ENCODE measurements at regions not wholly inside any gene's neighbourhood (a gene's known extent, or its start where the extent isn't known, plus 50 kb on each side); places are given as distances from the start of the nearest gene placed in this dataset.

DNA sequence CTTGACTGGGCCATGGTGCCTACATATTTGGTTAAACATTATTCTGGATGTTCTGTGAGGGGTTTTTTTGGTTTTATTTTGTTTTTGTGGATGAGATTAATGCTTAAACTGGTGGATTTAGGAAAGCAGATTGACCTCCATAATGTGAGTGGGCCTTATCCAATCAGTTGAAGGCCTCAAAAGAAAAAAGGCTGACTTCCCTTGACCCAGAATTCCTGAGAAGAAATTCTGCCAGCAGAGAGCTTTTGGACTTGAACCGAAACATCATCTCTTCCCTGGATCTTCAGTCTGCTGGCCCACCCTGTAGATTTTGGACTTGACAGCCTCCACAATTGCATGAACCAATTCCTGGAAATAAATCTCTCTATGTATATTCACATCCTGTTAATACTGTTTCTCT, 94.4 kb downstream of the ADRA2A start (continued):
- TF ChIP-seq, protein P1, sequence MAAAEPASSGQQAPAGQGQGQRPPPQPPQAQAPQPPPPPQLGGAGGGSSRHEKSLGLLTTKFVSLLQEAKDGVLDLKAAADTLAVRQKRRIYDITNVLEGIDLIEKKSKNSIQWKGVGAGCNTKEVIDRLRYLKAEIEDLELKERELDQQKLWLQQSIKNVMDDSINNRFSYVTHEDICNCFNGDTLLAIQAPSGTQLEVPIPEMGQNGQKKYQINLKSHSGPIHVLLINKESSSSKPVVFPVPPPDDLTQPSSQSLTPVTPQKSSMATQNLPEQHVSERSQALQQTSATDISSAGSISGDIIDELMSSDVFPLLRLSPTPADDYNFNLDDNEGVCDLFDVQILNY (CRISPR knock-in tag; IDR thresholded peaks at IDR 0.05), result no peak
- TF ChIP-seq, protein P2, sequence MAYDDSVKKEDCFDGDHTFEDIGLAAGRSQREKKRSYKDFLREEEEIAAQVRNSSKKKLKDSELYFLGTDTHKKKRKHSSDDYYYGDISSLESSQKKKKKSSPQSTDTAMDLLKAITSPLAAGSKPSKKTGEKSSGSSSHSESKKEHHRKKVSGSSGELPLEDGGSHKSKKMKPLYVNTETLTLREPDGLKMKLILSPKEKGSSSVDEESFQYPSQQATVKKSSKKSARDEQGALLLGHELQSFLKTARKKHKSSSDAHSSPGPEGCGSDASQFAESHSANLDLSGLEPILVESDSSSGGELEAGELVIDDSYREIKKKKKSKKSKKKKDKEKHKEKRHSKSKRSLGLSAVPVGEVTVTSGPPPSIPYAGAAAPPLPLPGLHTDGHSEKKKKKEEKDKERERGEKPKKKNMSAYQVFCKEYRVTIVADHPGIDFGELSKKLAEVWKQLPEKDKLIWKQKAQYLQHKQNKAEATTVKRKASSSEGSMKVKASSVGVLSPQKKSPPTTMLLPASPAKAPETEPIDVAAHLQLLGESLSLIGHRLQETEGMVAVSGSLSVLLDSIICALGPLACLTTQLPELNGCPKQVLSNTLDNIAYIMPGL (CRISPR knock-in tag; IDR thresholded peaks at IDR 0.05), result no peak
- TF ChIP-seq, protein P3, sequence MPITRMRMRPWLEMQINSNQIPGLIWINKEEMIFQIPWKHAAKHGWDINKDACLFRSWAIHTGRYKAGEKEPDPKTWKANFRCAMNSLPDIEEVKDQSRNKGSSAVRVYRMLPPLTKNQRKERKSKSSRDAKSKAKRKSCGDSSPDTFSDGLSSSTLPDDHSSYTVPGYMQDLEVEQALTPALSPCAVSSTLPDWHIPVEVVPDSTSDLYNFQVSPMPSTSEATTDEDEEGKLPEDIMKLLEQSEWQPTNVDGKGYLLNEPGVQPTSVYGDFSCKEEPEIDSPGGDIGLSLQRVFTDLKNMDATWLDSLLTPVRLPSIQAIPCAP (CRISPR knock-in tag; IDR thresholded peaks at IDR 0.05), result no peak
- TF ChIP-seq, protein P4, sequence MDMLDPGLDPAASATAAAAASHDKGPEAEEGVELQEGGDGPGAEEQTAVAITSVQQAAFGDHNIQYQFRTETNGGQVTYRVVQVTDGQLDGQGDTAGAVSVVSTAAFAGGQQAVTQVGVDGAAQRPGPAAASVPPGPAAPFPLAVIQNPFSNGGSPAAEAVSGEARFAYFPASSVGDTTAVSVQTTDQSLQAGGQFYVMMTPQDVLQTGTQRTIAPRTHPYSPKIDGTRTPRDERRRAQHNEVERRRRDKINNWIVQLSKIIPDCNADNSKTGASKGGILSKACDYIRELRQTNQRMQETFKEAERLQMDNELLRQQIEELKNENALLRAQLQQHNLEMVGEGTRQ (CRISPR knock-in tag; IDR thresholded peaks at IDR 0.05), result no peak
- no peak for TF ChIP-seq ELF4 (CRISPR knock-in tag; IDR thresholded peaks at IDR 0.05; ENCODE audit: low read depth)

DNA sequence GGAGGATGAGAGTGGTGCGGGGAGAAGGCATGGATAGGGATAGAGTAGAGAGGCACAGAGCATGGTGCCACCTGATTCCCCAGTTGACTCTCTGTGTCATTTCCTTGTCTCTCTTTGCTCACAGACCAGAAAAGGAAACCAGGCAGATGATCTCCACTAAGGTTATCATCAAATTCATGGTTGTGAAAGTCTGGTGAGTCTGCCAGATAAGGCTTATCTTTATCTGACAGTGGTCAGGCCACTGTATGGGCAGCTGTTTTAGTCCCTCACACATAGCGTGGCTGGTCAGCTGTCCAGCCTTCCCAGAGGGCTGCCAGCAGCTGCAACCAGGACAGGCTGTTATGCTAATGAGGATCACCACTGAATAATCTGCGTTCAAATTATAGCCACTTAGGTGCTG, 99.0 kb downstream of the ADRA2A start:
- H3K27me3 Mint-ChIP-seq (ENCODE audit: low read depth), result no peaks in the 10 kb centered on the region
- no peak overlapping the region for H3K4me3 Mint-ChIP-seq
- H3K4me1 Mint-ChIP-seq, result no peaks in the 10 kb centered on the region
- H3K27ac Mint-ChIP-seq, result no peak overlapping the region
- DNase-seq (ENCODE audit: low spot score) (no peak), ATAC-seq (no peak)
- ChIA-PET CTCF (no interaction called here), POLR2A (no interaction called here)
- H3K36me3 Mint-ChIP-seq, result no peaks in the 10 kb centered on the region
- peaks cover 8% of the 10 kb centered on the region; the same call in 1 of the 2 replicates for H3K9me3 Mint-ChIP-seq
- TF ChIP-seq, protein P5, sequence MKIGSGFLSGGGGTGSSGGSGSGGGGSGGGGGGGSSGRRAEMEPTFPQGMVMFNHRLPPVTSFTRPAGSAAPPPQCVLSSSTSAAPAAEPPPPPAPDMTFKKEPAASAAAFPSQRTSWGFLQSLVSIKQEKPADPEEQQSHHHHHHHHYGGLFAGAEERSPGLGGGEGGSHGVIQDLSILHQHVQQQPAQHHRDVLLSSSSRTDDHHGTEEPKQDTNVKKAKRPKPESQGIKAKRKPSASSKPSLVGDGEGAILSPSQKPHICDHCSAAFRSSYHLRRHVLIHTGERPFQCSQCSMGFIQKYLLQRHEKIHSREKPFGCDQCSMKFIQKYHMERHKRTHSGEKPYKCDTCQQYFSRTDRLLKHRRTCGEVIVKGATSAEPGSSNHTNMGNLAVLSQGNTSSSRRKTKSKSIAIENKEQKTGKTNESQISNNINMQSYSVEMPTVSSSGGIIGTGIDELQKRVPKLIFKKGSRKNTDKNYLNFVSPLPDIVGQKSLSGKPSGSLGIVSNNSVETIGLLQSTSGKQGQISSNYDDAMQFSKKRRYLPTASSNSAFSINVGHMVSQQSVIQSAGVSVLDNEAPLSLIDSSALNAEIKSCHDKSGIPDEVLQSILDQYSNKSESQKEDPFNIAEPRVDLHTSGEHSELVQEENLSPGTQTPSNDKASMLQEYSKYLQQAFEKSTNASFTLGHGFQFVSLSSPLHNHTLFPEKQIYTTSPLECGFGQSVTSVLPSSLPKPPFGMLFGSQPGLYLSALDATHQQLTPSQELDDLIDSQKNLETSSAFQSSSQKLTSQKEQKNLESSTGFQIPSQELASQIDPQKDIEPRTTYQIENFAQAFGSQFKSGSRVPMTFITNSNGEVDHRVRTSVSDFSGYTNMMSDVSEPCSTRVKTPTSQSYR (CRISPR knock-in tag; IDR thresholded peaks at IDR 0.05), result no peak
- TF ChIP-seq, protein P6, sequence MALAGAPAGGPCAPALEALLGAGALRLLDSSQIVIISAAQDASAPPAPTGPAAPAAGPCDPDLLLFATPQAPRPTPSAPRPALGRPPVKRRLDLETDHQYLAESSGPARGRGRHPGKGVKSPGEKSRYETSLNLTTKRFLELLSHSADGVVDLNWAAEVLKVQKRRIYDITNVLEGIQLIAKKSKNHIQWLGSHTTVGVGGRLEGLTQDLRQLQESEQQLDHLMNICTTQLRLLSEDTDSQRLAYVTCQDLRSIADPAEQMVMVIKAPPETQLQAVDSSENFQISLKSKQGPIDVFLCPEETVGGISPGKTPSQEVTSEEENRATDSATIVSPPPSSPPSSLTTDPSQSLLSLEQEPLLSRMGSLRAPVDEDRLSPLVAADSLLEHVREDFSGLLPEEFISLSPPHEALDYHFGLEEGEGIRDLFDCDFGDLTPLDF (CRISPR knock-in tag; IDR thresholded peaks at IDR 0.05), result no peak
- TF ChIP-seq NFYB (CRISPR knock-in tag; conservative IDR thresholded peaks at IDR 0.05; ENCODE audit: low read depth), result no peak
- no peak for TF ChIP-seq NR3C1 (CRISPR knock-in tag; conservative IDR thresholded peaks at IDR 0.05; ENCODE audit: low read depth)
- TF ChIP-seq, protein P7, sequence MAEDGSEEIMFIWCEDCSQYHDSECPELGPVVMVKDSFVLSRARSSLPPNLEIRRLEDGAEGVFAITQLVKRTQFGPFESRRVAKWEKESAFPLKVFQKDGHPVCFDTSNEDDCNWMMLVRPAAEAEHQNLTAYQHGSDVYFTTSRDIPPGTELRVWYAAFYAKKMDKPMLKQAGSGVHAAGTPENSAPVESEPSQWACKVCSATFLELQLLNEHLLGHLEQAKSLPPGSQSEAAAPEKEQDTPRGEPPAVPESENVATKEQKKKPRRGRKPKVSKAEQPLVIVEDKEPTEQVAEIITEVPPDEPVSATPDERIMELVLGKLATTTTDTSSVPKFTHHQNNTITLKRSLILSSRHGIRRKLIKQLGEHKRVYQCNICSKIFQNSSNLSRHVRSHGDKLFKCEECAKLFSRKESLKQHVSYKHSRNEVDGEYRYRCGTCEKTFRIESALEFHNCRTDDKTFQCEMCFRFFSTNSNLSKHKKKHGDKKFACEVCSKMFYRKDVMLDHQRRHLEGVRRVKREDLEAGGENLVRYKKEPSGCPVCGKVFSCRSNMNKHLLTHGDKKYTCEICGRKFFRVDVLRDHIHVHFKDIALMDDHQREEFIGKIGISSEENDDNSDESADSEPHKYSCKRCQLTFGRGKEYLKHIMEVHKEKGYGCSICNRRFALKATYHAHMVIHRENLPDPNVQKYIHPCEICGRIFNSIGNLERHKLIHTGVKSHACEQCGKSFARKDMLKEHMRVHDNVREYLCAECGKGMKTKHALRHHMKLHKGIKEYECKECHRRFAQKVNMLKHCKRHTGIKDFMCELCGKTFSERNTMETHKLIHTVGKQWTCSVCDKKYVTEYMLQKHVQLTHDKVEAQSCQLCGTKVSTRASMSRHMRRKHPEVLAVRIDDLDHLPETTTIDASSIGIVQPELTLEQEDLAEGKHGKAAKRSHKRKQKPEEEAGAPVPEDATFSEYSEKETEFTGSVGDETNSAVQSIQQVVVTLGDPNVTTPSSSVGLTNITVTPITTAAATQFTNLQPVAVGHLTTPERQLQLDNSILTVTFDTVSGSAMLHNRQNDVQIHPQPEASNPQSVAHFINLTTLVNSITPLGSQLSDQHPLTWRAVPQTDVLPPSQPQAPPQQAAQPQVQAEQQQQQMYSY (CRISPR knock-in tag; IDR thresholded peaks at IDR 0.05), result no peak
- TF ChIP-seq, protein P8, sequence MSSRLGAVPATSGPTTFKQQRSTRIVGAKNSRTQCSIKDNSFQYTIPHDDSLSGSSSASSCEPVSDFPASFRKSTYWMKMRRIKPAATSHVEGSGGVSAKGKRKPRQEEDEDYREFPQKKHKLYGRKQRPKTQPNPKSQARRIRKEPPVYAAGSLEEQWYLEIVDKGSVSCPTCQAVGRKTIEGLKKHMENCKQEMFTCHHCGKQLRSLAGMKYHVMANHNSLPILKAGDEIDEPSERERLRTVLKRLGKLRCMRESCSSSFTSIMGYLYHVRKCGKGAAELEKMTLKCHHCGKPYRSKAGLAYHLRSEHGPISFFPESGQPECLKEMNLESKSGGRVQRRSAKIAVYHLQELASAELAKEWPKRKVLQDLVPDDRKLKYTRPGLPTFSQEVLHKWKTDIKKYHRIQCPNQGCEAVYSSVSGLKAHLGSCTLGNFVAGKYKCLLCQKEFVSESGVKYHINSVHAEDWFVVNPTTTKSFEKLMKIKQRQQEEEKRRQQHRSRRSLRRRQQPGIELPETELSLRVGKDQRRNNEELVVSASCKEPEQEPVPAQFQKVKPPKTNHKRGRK (CRISPR knock-in tag; IDR thresholded peaks at IDR 0.05; ENCODE audit: borderline replicate concordance), result no peak
- TF ChIP-seq, protein P9, sequence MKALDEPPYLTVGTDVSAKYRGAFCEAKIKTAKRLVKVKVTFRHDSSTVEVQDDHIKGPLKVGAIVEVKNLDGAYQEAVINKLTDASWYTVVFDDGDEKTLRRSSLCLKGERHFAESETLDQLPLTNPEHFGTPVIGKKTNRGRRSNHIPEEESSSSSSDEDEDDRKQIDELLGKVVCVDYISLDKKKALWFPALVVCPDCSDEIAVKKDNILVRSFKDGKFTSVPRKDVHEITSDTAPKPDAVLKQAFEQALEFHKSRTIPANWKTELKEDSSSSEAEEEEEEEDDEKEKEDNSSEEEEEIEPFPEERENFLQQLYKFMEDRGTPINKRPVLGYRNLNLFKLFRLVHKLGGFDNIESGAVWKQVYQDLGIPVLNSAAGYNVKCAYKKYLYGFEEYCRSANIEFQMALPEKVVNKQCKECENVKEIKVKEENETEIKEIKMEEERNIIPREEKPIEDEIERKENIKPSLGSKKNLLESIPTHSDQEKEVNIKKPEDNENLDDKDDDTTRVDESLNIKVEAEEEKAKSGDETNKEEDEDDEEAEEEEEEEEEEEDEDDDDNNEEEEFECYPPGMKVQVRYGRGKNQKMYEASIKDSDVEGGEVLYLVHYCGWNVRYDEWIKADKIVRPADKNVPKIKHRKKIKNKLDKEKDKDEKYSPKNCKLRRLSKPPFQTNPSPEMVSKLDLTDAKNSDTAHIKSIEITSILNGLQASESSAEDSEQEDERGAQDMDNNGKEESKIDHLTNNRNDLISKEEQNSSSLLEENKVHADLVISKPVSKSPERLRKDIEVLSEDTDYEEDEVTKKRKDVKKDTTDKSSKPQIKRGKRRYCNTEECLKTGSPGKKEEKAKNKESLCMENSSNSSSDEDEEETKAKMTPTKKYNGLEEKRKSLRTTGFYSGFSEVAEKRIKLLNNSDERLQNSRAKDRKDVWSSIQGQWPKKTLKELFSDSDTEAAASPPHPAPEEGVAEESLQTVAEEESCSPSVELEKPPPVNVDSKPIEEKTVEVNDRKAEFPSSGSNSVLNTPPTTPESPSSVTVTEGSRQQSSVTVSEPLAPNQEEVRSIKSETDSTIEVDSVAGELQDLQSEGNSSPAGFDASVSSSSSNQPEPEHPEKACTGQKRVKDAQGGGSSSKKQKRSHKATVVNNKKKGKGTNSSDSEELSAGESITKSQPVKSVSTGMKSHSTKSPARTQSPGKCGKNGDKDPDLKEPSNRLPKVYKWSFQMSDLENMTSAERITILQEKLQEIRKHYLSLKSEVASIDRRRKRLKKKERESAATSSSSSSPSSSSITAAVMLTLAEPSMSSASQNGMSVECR (CRISPR knock-in tag; IDR thresholded peaks at IDR 0.05; ENCODE audit: borderline replicate concordance), result no peak
- no peak for TF ChIP-seq NFATC4 (CRISPR knock-in tag; IDR thresholded peaks at IDR 0.05)
- TF ChIP-seq ZNF138 (CRISPR knock-in tag; conservative IDR thresholded peaks at IDR 0.05), result no peak
- TF ChIP-seq, protein P3 (CRISPR knock-in tag; IDR thresholded peaks at IDR 0.05), result no peak
- TF ChIP-seq, protein P10, sequence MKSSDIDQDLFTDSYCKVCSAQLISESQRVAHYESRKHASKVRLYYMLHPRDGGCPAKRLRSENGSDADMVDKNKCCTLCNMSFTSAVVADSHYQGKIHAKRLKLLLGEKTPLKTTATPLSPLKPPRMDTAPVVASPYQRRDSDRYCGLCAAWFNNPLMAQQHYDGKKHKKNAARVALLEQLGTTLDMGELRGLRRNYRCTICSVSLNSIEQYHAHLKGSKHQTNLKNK (CRISPR knock-in tag; IDR thresholded peaks at IDR 0.05), result no peak

Measured in WTC11 (cell line).